Right lung (tissue), 2 donors: ENCODE measurements at regions not wholly inside any gene's neighbourhood (a gene's known extent, or its start where the extent isn't known, plus 50 kb on each side); places are given as distances from the start of the nearest gene placed in this dataset.
"Not testable (repeated sequence)": the region's sequence is repeated elsewhere in the genome, so short reads cannot be mapped to it uniquely, and the experiment has no call there.

Experiments
- DNase-seq, 2 donors: peaks; one replicate each; pipeline ENCODE4 v3.0.0-alpha.2; 2013

GRCh38 chr10:91003379-91003778 lies 82.5 kb upstream of the ANKRD1 start:
- DNase-seq: not testable (repeated sequence)

DNA sequence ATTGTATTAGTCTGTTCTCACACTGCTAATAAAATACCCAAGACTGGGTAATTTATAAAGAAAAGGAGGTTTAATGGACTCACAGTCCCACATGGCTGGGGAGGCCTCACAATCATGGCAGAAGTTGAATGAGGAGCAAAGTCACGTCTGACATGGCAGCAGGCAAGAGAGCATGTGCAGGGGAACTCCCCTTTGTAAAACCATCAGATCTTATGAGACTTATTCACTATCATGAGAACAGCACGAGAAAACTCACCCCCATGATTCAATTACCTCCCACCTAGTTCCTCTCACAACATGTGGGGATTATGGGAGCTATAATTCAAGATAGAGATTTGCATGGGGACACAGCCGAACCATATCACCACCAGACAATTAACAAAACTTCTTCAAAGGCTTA lies 84.4 kb upstream of the ANKRD1 start:
- not testable (repeated sequence) for DNase-seq

DNA sequence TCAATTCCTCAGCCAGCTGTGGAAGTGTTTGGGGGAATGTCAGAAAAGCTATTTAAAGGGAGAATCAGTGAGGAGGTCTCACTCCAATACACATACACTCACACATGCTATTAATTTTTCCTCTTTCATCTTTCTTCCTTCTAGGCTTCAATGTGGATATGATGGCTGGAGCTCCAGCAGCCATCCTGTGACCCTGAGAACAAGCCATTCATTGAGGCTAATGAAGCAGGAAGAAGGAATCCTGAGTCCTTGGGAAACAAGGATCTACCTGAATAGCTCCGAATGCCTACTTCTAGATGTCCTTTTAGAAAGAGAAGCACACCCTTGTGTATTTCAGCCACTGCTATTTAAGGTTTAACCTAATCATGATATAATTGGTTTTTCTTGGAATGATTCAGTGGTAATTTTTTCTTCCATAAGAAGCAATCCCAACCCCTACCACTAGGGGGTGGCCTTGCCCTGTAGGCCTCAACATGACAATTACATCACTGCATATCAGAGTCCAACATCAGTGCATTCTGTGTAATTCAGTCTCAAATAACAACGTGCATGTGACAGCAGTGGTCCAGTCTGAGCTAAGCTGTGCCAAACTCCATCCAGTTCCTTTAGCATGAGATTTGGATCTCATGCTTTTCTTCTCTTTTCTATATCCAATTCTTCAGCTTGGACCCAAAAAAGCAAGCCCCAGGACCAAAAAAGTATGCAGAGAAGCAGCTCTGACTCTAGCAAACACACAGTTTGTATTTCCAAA lies 85.3 kb upstream of the ANKRD1 start:
- DNase-seq: peak; percentile 57 to 62

DNA sequence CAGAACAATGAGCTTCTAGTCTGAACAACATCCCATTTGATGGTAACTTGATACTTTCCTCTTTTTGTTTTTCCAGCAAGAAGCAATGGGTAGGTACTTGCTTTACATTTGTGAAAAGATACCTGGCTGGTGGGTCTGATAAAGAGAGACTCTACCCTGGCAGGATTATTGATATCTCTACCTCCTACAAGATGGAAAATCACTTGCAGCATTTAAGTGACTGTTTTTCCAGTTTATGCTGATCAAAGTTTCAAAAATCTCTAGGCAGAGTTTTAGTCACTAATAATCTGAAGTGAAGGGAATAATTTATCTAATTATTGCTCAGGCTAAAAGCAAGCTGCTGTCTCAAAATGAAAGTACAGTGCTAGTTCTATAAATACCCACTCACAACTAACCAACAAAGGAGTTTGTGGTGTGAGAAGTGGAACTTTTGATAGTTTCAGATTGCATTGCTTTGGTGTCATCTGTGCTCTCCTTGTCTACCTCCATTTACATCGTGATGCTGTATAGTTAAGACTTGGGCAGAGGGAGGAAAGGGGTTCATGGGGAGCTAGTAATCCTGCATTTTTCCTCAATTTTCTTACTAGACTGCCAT lies 86.0 kb upstream of the ANKRD1 start:
- no peak for DNase-seq

GRCh38 chr10:91007655-91008054 lies 86.8 kb upstream of the ANKRD1 start:
- no peak for DNase-seq

- DNase-seq: no peak
These were observed 88.2 kb upstream of the ANKRD1 start for GRCh38 chr10:91009121-91009520.

GRCh38 chr10:91010952-91011351 lies 90.1 kb upstream of the ANKRD1 start:
- DNase-seq: no peak

DNA sequence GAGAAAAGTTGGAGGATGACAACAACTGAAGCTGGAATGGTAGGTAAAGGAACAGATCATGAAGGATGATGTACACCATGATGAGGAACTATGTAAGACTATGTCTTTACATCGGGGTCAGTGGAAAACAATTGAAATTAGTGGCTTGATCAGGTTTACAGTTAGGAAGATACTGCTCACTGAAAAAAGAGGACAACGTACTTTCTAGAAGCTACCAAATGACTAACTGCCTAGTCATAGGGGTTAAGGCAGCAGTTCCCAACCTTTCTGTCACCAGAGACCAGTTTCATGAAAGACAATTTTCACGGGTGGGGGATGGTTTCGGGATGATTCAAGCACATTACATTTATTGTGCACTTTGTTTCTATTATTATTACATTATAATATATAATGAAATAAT lies 91.6 kb upstream of the ANKRD1 start:
- DNase-seq: no peak

GRCh38 chr10:91013985-91014384 lies 93.1 kb upstream of the ANKRD1 start:
- no peak for DNase-seq

DNA sequence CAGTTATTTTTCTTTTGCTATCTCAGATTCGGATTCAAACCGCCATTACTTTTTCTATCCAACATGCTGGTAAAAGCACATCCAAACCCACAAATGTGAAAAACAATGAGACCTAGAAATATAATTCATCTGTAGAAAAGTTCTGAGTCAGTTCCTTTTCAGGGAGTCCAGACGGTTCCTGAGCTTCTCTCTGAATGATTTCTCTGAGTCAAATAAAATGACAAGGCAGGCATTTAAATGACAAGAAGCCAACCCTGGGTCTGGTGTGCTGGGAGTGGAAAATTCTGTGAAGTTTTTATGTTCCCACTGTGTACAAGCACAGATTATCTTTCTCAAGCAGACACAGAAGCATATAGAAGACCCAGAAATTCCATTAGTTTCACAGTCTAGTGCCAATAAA lies 96.3 kb upstream of the ANKRD1 start:
- no peak for DNase-seq

GRCh38 chr10:91021901-91022300 lies 101.0 kb upstream of the ANKRD1 start:
- no peak for DNase-seq

DNA sequence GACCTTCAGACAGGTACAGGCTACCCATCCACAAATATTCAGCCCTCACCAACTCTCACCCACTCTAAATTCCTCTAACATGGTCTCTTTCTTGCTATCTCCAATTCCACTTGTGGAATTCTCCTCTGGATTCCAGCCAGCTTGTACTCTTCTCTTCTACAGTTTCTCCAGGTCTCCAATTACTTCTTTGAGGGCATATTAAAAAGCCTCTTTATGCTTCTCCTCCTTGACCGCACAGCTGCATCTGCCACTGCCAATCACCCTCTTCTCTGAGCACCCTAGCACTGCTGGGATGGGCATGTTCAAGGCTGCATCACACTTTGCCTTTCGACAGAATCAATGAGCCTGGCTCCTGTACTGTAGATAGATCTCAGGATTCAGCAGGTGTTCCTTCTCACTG lies 101.5 kb upstream of the ANKRD1 start:
- no peak for DNase-seq

GRCh38 chr10:91022924-91023699 lies 102.2 kb upstream of the ANKRD1 start:
- peak; percentile 39 to 40 for DNase-seq

DNA sequence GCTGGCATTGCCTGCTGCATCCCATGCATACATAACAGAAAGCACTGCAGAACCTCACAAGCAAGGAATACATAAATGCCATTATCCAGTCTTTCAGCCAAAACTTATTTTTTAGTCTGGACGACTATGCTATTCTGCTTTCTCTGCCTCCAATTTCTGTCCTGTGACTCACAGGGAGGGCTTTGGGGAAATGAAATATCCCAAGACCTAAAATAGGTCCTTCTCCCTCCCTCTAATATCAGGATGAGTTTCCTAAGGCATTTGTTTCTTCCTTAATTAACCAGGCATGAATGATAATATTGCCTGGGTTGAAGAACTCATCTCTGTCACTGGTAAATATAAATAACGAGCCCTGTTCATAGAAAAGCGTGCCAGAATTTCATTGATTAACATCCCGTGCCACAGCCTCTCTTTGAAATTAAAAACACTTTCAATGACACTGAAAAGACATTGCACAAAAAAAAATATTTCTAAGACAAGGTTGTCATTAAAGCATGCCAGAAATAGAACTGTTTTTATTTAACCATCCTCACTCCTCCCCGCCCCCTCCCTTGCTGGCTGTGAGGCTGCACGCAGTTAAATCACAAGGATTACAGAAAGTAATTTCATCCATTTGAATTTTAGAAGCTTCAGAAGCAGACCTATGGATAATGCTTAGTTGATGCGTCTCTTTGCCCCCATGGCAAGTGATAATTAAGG lies 103.0 kb upstream of the ANKRD1 start:
- DNase-seq: no peak

- DNase-seq: no peak
These were observed 103.7 kb upstream of the ANKRD1 start for GRCh38 chr10:91024541-91024940.

- DNase-seq: peak; percentile 66 to 73
These were observed 111.8 kb upstream of the ANKRD1 start for GRCh38 chr10:91032611-91033206.

- DNase-seq: no peak
These were observed 112.5 kb upstream of the ANKRD1 start for GRCh38 chr10:91033324-91033950.

GRCh38 chr10:91034042-91034441 lies 113.2 kb upstream of the ANKRD1 start:
- no peak for DNase-seq

DNA sequence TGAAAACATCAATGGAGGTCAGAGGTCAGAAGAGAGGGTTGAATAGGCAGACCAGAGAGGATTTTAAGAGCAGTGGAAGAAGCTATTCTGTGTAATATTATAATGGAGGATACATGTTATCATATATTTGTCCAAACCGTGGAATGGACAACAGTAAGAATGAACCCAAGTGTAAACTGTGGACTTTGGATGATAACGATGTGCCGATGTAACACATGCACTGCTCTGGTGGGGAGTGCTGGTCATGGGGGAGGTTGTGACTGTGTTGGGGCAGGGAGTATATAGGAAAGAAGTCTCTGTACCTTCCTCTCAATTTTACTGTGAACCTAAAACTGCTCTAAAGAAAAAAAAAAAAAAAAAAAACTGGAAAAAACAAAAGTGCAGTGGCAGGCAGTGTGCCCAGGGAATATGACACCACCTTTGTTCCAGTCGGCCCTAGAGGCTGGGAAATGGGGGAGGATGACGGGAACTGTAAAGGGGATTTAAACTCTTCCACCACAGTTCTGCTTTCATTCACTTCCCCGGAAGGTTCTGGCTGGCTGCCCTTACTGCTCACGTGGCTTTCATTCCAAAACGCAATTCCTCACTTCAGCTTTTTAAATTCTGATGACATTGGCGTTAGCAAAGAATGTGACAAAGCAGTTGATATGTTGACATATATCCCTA lies 113.7 kb upstream of the ANKRD1 start:
- peak in 1 of 2 donors; percentile 41 for DNase-seq

DNA sequence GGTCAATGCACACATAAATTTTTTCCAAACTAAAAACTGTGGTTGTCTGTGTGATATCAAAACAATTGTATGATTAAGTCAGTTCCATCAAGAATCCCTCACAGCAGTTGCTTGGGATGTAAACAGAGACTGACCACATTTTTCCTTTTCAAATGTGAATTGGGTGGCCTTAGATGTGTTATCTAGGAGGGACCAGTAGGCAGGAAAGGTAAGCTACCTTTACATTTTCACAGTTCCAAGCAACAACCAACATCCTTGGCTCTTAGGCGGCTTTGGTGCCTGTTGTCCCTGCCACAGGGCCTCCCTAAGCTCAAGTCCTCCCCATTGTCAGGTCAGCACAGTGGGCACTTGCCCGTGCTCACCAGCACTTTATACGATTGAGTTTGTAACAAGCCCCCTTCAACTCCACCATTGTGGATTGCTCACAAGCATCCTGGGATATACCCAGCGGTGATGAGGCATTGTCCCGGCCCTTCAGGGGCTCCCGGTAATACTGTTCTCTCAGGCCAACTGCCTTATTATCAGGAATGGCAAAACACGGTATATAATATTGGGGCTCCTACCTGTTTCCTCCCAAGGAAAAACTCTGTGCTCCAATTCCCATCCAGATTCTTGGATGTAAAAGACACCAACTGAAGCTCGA lies 114.9 kb upstream of the ANKRD1 start:
- DNase-seq: no peak
